IgD-negative memory B cell (primary cell): ENCODE measurements at regions not wholly inside any gene's neighbourhood (a gene's known extent, or its start where the extent isn't known, plus 50 kb on each side); places are given as distances from the start of the nearest gene placed in this dataset.
"Not testable (repeated sequence)": the region's sequence is repeated elsewhere in the genome, so short reads cannot be mapped to it uniquely, and the experiment has no call there.

Experiments
- H3K27ac Mint-ChIP-seq, 3 donors: one replicate each; pipeline ENCODE4 v1.8.0; 2020 to 2022; ENCODE audit warnings: mild to moderate bottlenecking in 3 of 3, mixed read lengths in 3 of 3, moderate library complexity in 1 of 3
- H3K27me3 Mint-ChIP-seq: one replicate; pipeline ENCODE4 v1.8.0; 2021; ENCODE audit warnings: mixed read lengths
- H3K36me3 Mint-ChIP-seq: one replicate; pipeline ENCODE4 v1.8.0; 2020; ENCODE audit warnings: mild to moderate bottlenecking, mixed read lengths
- H3K4me1 Mint-ChIP-seq, 3 donors: one replicate each; pipeline ENCODE4 v1.8.0; 2020 to 2022; ENCODE audit warnings: mixed read lengths in 3 of 3, mild to moderate bottlenecking in 1 of 3
- H3K4me3 Mint-ChIP-seq, 4 donors: one replicate each; pipeline ENCODE4 v1.8.0; 2020 to 2022; ENCODE audit warnings: mild to moderate bottlenecking in 4 of 4, mixed read lengths in 4 of 4, moderate library complexity in 3 of 4
- H3K9me3 Mint-ChIP-seq, 3 donors: one replicate each; pipeline ENCODE4 v1.8.0; 2020 to 2021; ENCODE audit warnings: mixed read lengths in 3 of 3, mild to moderate bottlenecking in 1 of 3

- H3K4me1 Mint-ChIP-seq: peaks cover 0 to 3% (median 0%) of the 10 kb centered on the region in 3 donors
- no peak overlapping the region for H3K27ac Mint-ChIP-seq
- no peak overlapping the region for H3K4me3 Mint-ChIP-seq
- peaks cover 17% of the 10 kb centered on the region for H3K27me3 Mint-ChIP-seq
- H3K9me3 Mint-ChIP-seq: no peaks in the 10 kb centered on the region
- no peaks in the 10 kb centered on the region for H3K36me3 Mint-ChIP-seq
Observed at GRCh38 chr6:99818161-99818560, 175.9 kb downstream of the MCHR2 start.

- Mint-ChIP-seq H3K27me3 (peaks cover 18% of the 10 kb centered on the region), H3K36me3 (no peaks in the 10 kb centered on the region), H3K4me3 (no peak overlapping the region), H3K27ac (no peak overlapping the region), H3K4me1 (peaks cover 0 to 3% (median 0%) of the 10 kb centered on the region in 3 donors), H3K9me3 (no peaks in the 10 kb centered on the region)
Observed at GRCh38 chr6:99819853-99820252, 174.2 kb downstream of the MCHR2 start.

- Mint-ChIP-seq H3K4me3 (no peak overlapping the region), H3K36me3 (no peaks in the 10 kb centered on the region), H3K4me1 (peaks cover 0 to 3% (median 0%) of the 10 kb centered on the region in 3 donors), H3K27me3 (peaks cover 18% of the 10 kb centered on the region), H3K27ac (no peak overlapping the region), H3K9me3 (no peaks in the 10 kb centered on the region)
Observed at GRCh38 chr6:99821164-99821563, 172.9 kb downstream of the MCHR2 start.

- no peaks in the 10 kb centered on the region for H3K9me3 Mint-ChIP-seq
- peaks cover 0 to 3% (median 0%) of the 10 kb centered on the region in 3 donors for H3K4me1 Mint-ChIP-seq
- no peak overlapping the region for H3K27ac Mint-ChIP-seq
- peaks cover 18% of the 10 kb centered on the region for H3K27me3 Mint-ChIP-seq
- H3K4me3 Mint-ChIP-seq: peak overlapping the region in 3 of 4 donors; percentile 65 to 82 (median 68)
- no peaks in the 10 kb centered on the region for H3K36me3 Mint-ChIP-seq
Observed at GRCh38 chr6:99822741-99823512, 171.1 kb downstream of the MCHR2 start.

GRCh38 chr6:99823513-99824235 lies 170.3 kb downstream of the MCHR2 start:
- H3K4me3 Mint-ChIP-seq: peak overlapping the region in 3 of 4 donors; percentile 65 to 82 (median 68)
- not testable (repeated sequence) for H3K9me3 Mint-ChIP-seq, H3K27ac Mint-ChIP-seq, H3K4me1 Mint-ChIP-seq, H3K36me3 Mint-ChIP-seq
- H3K27me3 Mint-ChIP-seq: peaks cover 18% of the 10 kb centered on the region

GRCh38 chr6:99833034-99833433 lies 161.0 kb downstream of the MCHR2 start:
- no peaks in the 10 kb centered on the region for H3K36me3 Mint-ChIP-seq
- H3K27ac Mint-ChIP-seq: no peak overlapping the region
- peaks cover 4% of the 10 kb centered on the region for H3K27me3 Mint-ChIP-seq
- H3K9me3 Mint-ChIP-seq: peaks cover 0 to 2% (median 2%) of the 10 kb centered on the region in 3 donors
- no peak overlapping the region for H3K4me3 Mint-ChIP-seq
- peaks cover 0 to 2% (median 0%) of the 10 kb centered on the region in 3 donors for H3K4me1 Mint-ChIP-seq

GRCh38 chr6:99836471-99836870 lies 157.6 kb downstream of the MCHR2 start:
- H3K4me3 Mint-ChIP-seq: no peak overlapping the region
- H3K27me3 Mint-ChIP-seq: peaks cover 5% of the 10 kb centered on the region
- H3K4me1 Mint-ChIP-seq: peaks cover 0 to 2% (median 0%) of the 10 kb centered on the region in 3 donors
- H3K9me3 Mint-ChIP-seq: peaks cover 0 to 2% (median 0%) of the 10 kb centered on the region in 3 donors
- no peak overlapping the region for H3K27ac Mint-ChIP-seq
- no peaks in the 10 kb centered on the region for H3K36me3 Mint-ChIP-seq

GRCh38 chr6:99838607-99839006 lies 155.4 kb downstream of the MCHR2 start:
- no peak overlapping the region for H3K4me3 Mint-ChIP-seq
- H3K9me3 Mint-ChIP-seq: peaks cover 0 to 2% (median 0%) of the 10 kb centered on the region in 3 donors
- no peak overlapping the region for H3K27ac Mint-ChIP-seq
- H3K36me3 Mint-ChIP-seq: no peaks in the 10 kb centered on the region
- peaks cover 2% of the 10 kb centered on the region for H3K27me3 Mint-ChIP-seq
- H3K4me1 Mint-ChIP-seq: no peaks in the 10 kb centered on the region

GRCh38 chr6:99841297-99841696 lies 152.7 kb downstream of the MCHR2 start:
- Mint-ChIP-seq H3K27me3 (peaks cover 2% of the 10 kb centered on the region), H3K9me3 (peaks cover 0 to 2% (median 0%) of the 10 kb centered on the region in 3 donors), H3K4me3 (no peak overlapping the region)

GRCh38 chr6:99846006-99846405 lies 148.0 kb downstream of the MCHR2 start:
- Mint-ChIP-seq H3K9me3 (no peaks in the 10 kb centered on the region), H3K36me3 (no peaks in the 10 kb centered on the region), H3K27me3 (peaks cover 2% of the 10 kb centered on the region), H3K4me1 (no peaks in the 10 kb centered on the region), H3K4me3 (no peak overlapping the region), H3K27ac (no peak overlapping the region)

More at GRCh38 chr6:99841297-99841696, 152.7 kb downstream of the MCHR2 start:
- H3K4me1 Mint-ChIP-seq: no peaks in the 10 kb centered on the region
- H3K36me3 Mint-ChIP-seq: no peaks in the 10 kb centered on the region
- no peak overlapping the region for H3K27ac Mint-ChIP-seq

GRCh38 chr6:99850841-99851240 lies 143.2 kb downstream of the MCHR2 start:
- Mint-ChIP-seq H3K36me3 (no peaks in the 10 kb centered on the region), H3K4me3 (no peak overlapping the region), H3K4me1 (no peaks in the 10 kb centered on the region), H3K27ac (no peak overlapping the region), H3K9me3 (no peaks in the 10 kb centered on the region), H3K27me3 (peaks cover 8% of the 10 kb centered on the region)

GRCh38 chr6:99852031-99852430 lies 142.0 kb downstream of the MCHR2 start:
- H3K27ac Mint-ChIP-seq: no peak overlapping the region
- peaks cover 11% of the 10 kb centered on the region for H3K27me3 Mint-ChIP-seq

GRCh38 chr6:99867026-99867425 lies 127.0 kb downstream of the MCHR2 start:
- Mint-ChIP-seq H3K36me3 (no peaks in the 10 kb centered on the region), H3K4me3 (no peak overlapping the region), H3K27ac (no peak overlapping the region), H3K27me3 (peaks cover 9% of the 10 kb centered on the region), H3K4me1 (peaks cover 0 to 4% (median 0%) of the 10 kb centered on the region in 3 donors), H3K9me3 (no peaks in the 10 kb centered on the region)

More at GRCh38 chr6:99852031-99852430, 142.0 kb downstream of the MCHR2 start:
- Mint-ChIP-seq H3K4me1 (no peaks in the 10 kb centered on the region), H3K4me3 (no peak overlapping the region), H3K36me3 (no peaks in the 10 kb centered on the region), H3K9me3 (peaks cover 0 to 2% (median 0%) of the 10 kb centered on the region in 3 donors)

GRCh38 chr6:99868074-99868702 lies 125.8 kb downstream of the MCHR2 start:
- peaks cover 0 to 4% (median 0%) of the 10 kb centered on the region in 3 donors for H3K4me1 Mint-ChIP-seq
- H3K27ac Mint-ChIP-seq: no peak overlapping the region
- H3K4me3 Mint-ChIP-seq: peak overlapping the region in 1 of 4 donors; percentile 82
- H3K36me3 Mint-ChIP-seq: no peaks in the 10 kb centered on the region
- H3K27me3 Mint-ChIP-seq: peaks cover 9% of the 10 kb centered on the region
- H3K9me3 Mint-ChIP-seq: no peaks in the 10 kb centered on the region
